ENCODE measurements at regions not wholly inside any gene's neighbourhood (a gene's known extent, or its start where the extent isn't known, plus 50 kb on each side); places are given as distances from the start of the nearest gene placed in this dataset.

- DNase-seq (ENCODE audit: low read depth): no peak
Measured at GRCh38 chr2:204268971-204269370, 276.3 kb upstream of the PARD3B start.

GRCh38 chr2:204272089-204272488, 273.2 kb upstream of the PARD3B start:
- no peak for DNase-seq (ENCODE audit: low read depth)

GRCh38 chr2:204272610-204273287, 272.5 kb upstream of the PARD3B start:
- no peak for DNase-seq (ENCODE audit: low read depth)

- DNase-seq (ENCODE audit: low read depth): no peak
Measured at GRCh38 chr2:204274429-204274828, 270.8 kb upstream of the PARD3B start.

GRCh38 chr2:204274991-204275390, 270.3 kb upstream of the PARD3B start:
- DNase-seq (ENCODE audit: low read depth): no peak

- no peak for DNase-seq (ENCODE audit: low read depth)
Measured at GRCh38 chr2:204277226-204277625, 268.0 kb upstream of the PARD3B start.

- DNase-seq (ENCODE audit: low read depth): no peak
Measured at GRCh38 chr2:204278454-204278853, 266.8 kb upstream of the PARD3B start.

- DNase-seq (ENCODE audit: low read depth): no peak
Measured at GRCh38 chr2:204279819-204280218, 265.5 kb upstream of the PARD3B start.

GRCh38 chr2:204280262-204280668, 265.0 kb upstream of the PARD3B start:
- no peak for DNase-seq (ENCODE audit: low read depth)

- DNase-seq (ENCODE audit: low read depth): no peak
Measured at GRCh38 chr2:204282081-204282480, 263.2 kb upstream of the PARD3B start.

- DNase-seq (ENCODE audit: low read depth): no peak
Measured at GRCh38 chr2:204282525-204282924, 262.8 kb upstream of the PARD3B start.

GRCh38 chr2:204289066-204289465, 256.2 kb upstream of the PARD3B start:
- DNase-seq (ENCODE audit: low read depth): no peak

GRCh38 chr2:204292439-204292838, 252.8 kb upstream of the PARD3B start:
- DNase-seq (ENCODE audit: low read depth): no peak

- DNase-seq (ENCODE audit: low read depth): no peak
Measured at GRCh38 chr2:204293884-204294747, 251.2 kb upstream of the PARD3B start.

GRCh38 chr2:204298404-204298803, 246.9 kb upstream of the PARD3B start:
- DNase-seq (ENCODE audit: low read depth): no peak

- DNase-seq (ENCODE audit: low read depth): no peak
Measured at GRCh38 chr2:204299766-204300165, 245.5 kb upstream of the PARD3B start.

GRCh38 chr2:204306667-204307066, 238.6 kb upstream of the PARD3B start:
- no peak for DNase-seq (ENCODE audit: low read depth)

- DNase-seq (ENCODE audit: low read depth): no peak
Measured at GRCh38 chr2:204312105-204312504, 233.2 kb upstream of the PARD3B start.

- DNase-seq (ENCODE audit: low read depth): no peak
Measured at GRCh38 chr2:204313256-204313655, 232.0 kb upstream of the PARD3B start.

GRCh38 chr2:204315236-204315662, 230.0 kb upstream of the PARD3B start:
- peak; percentile 27 for DNase-seq (ENCODE audit: low read depth)

- DNase-seq (ENCODE audit: low read depth): no peak
Measured at GRCh38 chr2:204317640-204318039, 227.6 kb upstream of the PARD3B start.

GRCh38 chr2:204321027-204321800, 224.1 kb upstream of the PARD3B start:
- DNase-seq (ENCODE audit: low read depth): no peak
